NCI-H1105 treated with DMSO at 0.1 percent for 48 hours (cell line): ENCODE measurements at regions not wholly inside any gene's neighbourhood (a gene's known extent, or its start where the extent isn't known, plus 50 kb on each side); places are given as distances from the start of the nearest gene placed in this dataset.
A peak's percentile ranks its signal among the peaks of the same experiment; 100 is the strongest.

Experiments used
- DNase-seq: peaks from one replicate; lab custom pipeline; 2025; lab: John Stamatoyannopoulos, UW

DNA sequence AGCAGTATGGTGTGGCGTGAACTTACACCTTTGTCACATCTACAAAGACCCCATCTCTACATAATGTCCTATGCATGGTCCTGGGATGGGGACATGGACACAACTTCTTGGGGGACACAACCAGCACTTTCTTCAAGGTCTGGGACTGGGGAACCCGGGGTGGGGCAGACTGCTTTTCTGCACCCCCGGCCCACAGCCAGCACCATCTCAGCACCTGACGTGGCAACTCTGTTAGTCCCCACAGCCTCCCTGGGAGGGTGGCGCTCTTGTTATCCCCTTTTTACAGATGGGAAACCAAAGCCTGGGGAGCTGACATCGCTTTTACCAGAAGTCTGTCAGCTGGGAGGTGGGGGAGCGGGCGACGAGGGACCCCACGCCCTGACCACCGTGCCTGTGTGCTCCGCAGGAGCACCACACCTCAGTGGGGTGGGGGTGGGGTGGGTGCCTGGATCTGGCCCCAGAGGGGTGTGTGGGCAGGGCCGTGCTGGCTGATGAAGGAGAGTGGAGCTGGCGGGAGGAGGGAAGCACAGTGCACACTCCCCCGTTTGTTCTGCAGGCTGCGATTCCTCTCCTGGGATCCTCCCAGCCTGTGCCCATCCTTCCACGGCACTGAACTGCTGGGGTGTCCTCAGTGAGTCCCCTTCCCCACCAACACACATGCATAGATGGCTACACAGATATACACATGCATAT lies 115.4 kb upstream of the GSE1 start:
- DNase-seq: no peak

DNA sequence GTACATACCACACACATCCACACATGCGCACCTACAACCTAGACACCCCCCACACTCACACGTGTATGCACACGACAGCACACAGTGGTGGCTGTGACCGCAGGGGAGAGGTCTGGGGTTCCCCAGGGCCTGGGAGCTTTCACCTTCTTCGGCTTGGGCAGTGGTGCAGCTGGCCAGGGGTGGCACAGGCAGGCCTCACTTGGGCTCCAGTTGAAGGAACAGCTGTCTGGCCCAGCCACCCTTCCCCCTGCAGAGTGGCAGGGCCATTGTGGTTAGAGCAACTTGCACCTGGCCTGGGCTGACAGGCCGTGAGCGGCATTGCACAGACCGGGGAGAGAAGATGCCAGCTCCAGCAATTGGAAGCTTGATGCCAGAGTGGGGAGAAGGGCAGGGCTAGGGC lies 114.5 kb upstream of the GSE1 start:
- DNase-seq: no peak

DNA sequence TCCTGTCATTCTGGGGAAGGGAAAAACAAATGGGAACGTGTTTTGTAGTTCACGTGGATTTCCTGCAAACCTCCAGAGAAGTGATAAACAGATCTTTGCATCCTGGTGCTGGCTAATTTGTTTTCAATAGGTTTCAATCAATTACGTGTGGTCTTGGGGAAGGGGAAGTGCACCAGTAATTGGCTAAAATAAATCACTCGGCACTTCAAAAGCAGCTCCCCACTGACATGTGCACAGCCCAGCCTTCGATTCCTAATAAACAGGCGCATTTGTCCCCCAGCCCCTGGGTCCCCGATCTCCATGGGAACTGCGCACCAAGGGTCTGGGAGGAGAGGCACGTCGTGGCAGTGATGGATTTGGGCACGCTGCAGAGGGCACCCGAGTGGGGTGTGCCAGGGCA lies 112.9 kb upstream of the GSE1 start:
- no peak for DNase-seq

DNA sequence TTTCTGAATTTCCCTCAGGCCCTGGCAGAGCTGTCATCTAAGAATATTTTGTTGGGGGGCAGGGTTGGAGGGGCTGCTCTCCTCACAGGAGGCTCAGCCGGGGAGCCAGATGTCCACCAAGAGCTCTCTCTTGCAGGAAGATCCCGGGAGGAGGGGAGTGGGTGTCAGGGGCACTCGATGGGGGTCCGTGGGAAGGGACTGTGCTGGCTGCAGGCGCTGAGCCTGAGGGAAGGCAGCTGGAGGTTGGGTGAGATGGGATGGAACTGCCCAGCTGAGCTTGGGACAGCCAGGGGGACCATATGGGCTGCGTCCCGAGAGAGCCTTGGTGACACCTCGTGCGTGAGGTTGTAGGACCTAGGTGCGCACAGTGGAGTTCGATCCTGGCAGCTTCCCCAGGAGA lies 111.2 kb upstream of the GSE1 start:
- no peak for DNase-seq

DNA sequence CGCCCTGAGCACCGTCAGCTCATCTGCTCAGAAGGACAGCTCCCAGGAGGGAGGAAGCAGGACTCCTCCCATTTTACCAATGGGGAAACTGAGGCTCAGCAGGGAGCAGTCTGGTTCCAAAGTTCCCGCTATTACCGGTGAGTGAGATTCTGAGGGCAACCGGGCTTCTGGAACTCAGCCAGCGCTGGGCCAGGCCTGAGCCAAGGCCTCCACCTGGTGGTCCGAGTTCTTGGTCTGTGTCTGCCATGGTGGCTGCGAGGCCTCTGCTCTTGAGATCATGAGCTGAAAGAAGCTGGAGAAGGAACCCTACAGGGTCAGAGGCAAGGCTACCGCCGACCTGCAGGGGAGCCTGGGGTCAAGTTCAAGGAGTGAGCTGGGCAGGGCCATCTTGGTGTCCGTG lies 110.8 kb upstream of the GSE1 start:
- DNase-seq: no peak

DNA sequence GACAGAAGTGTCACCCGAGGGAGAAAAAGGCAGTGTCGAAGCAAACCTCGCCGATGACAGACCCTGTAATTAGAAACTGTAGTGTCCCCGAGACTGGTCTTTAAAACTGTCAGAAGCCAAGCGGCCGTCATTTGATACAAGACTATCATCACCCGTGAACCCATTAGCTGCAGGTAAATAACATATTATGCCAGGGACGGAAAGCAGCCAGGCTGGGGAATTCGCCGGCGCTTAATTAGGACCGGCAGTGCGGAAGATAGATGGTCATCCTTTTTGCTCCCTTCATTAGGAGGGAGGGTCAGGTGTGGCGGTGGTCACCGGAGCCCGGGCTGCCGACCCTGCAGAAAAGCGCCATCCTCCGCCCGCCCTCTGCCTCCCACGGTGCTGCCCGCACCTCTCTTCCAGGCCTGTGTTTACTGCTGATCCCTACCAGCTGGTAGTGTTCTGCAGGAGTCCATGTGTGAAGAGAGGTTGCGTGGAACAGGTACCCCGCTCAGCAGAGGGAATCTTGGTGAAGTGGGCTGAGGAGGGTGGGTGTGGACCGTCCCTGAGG lies 109.4 kb upstream of the GSE1 start:
- DNase-seq: no peak

DNA sequence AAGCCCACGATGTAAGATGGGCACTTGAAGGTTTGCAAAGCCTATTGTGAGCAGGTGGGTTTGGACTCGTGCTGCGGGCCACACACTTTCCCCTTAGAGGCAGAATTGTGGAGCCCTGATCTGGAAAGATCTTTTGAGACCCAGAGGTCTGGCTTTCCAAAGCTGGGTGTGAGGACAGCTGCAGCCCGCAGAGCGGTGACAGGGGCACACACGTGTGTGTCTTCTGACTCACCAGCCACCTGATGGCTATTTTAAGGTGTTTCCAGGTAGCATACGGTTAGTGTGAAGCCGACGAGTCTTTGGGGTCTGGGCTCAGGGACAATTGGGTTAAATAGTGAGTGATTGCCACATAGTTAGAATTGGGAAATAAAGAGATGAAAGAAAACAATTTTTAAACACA lies 108.9 kb upstream of the GSE1 start:
- no peak for DNase-seq

DNA sequence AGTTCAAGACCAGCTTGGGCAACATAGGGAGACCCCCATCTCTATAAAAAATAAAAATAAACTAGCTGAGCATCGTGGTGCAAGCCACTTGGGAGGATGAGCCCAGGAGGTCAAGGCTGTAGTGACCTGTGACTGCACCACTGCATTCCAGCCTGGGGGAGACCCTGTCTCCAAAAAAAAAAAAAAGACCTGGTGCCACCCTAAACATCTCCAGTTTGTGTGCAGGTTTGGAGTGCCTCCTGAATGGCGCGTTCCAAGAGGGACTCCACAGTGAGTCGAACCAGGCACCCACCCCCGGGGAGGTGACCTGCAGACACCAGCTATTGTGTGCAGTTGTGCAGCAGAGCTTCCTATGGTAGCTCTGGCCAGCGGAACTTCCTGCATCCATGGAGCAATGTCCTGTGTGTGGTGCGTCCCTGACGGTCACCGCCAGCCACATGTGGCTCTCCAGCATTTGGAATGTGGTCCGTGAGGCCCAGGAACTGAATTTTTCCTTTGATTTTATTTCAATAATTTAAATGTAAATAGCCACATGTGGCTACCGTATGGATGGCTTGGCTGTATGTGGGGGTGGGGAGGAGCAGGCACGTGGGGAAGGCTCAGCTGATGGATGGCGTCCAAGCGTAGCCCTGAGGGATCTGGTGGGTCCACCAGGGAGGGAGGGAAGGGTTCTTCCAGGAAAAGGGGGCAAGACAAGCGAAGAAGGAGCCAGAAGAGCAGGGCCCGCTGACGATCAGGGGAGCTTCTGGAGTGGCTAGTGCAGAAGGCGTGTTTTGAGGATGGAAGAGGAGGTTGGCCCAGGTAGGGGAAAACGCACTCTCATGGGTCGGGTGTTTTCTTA lies 107.1 kb upstream of the GSE1 start:
- no peak for DNase-seq

DNA sequence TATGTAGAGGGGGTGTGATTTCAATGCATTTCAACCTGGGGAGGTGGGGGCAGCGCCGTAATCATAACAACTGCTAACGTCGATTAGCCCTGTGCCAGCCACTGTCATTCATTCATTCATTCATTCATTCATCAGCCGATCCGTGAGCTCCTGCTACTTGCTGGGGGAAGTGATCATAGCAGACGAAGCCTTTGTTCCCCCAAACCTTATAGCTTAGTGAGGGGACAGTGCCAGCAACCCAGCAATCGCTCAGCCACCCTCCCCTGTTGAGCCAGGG lies 106.5 kb upstream of the GSE1 start:
- no peak for DNase-seq

DNA sequence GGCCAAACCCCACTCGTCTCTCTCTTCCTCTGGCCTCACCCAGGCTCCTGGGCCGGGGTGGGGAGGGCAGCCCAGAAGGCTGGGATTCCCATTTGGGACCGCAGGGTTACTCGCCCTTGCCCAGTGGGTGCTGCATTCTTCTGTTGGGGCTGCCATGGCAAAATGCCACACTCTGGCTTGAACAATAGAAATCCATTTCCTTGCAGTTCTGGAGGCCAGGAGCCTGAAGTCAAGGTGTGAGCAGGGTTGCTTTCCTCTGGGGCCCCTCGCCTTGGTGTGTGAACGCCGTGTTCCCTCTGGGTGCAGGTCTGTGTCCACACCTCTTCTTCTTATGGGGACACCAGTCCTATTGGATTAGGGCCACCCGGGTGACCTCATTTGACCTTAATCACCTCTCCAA lies 105.8 kb upstream of the GSE1 start:
- DNase-seq: no peak

DNA sequence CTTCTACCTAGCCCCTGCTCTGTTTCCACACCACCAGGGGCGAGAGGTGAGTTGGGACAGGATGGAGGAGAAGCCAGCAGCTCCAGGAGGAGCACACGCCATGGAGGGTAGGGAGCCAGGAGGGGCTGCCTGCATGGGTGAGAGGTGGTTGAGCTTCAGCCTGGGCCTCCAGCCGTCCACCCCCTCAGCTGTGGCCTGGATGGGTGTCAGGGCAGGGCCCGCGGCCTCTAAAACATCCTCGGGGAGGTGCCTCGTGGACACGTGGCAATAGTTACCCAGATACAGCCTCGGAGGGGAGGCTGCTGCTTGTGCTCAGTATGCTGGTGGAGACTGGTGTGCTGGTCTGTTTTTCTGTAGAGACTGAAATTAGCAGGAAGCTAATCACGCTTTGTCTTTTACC lies 104.7 kb upstream of the GSE1 start:
- DNase-seq: no peak

DNA sequence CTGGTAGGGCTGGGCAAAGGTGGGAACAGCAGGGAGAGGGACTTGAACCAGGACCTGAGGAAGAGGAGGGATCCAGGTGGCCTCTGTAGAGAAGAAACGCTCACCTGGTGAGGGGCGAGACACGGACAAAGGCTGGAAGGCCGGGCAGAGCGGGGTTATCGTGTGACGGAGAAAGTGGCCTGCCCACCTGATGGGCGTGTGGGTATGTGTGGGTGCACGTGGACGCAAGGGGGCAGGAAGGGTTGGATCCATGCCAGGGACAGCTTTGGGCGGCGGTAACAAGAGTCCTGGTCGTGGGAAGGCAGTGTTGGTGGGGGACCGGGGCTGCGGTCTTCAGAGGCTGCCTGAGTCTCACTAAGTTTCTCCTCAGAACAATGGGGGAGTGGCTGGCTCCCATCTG lies 104.1 kb upstream of the GSE1 start:
- DNase-seq: no peak

DNA sequence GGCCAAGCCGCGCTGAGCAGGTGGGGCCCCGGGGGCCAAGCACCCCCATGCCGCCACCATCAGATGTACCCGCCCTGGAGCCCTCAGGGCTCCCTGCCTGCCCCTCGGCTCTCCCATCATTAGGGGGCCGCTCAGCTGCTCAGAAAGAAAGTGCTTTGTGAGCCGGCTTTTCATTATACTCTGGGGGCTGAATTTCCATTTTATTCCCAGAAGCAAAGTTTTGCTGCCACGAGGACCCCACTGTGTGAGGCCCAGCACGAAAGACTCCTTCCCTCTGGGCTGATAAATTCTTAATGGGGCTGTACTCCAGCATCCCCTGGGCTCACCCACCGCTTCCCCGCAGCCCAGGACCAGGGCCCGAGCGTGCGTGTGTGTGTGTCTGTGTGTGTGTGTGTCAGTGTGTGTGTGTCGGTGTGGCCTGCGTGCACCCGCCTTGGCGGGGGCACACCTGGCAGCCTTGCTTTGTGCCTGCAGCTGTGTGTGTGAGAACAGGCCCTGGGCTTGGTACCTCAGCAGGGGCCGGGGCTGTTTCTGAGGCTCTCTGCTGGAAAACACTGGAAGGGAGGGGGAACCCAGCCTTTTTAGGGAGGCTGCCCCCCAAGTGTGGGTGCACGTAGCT lies 103.0 kb upstream of the GSE1 start:
- DNase-seq: no peak

DNA sequence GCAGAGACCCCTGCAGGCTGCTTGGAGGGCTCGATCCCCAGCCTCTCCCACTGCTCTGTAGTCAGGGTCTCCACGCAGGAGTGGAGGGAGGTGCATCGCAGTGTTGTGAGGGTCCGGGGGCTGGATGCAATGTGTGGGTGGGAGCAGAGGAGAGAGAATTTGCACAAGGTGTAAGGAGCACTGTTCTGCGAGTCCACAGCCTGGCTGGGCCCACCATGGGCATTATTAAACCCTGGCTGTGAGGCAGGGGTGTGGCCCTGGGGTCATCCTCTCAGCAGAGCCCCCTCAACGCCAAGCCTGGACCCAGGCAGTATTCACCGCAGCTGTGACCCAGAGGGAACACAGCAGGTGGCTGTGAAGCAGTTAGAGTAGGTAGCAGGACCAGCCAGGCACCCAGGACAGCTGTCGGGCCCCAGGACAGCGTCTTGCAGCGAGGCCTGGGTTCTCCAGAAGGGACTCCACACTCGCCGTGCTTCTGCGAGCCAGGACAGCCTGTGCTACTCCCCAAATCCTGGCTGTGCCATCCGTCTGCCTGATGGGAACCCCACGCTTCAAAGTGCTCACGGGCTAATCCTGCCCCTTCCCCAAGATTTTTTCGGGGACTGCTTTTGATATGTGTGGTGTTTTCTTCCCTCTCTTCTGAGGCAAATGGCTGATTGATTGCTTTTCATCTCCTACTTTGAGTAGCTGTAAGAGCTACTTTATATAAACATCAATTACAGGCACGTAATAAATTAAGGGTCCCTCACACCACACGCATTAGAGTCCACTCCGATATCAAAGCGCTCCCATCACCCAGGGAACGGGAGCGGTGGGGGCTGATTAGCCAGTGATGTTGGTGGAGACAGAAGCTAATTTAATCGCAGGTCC lies 100.9 kb upstream of the GSE1 start:
- DNase-seq: no peak

DNA sequence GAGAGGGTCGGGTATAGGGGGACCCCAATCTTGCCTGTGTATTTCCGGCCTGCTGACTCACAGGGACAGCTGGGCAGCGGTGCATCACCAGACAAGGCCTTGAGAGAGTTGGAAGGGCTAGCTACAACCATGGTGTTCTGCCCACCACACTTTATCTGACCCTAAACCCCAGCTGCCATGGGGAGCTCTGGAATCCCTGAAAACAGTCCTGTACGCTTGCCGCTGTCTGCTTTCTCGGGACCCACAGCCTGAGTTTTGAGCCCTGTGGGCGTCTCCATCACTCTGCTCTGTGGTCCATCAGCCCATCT lies 100.4 kb upstream of the GSE1 start:
- no peak for DNase-seq

DNA sequence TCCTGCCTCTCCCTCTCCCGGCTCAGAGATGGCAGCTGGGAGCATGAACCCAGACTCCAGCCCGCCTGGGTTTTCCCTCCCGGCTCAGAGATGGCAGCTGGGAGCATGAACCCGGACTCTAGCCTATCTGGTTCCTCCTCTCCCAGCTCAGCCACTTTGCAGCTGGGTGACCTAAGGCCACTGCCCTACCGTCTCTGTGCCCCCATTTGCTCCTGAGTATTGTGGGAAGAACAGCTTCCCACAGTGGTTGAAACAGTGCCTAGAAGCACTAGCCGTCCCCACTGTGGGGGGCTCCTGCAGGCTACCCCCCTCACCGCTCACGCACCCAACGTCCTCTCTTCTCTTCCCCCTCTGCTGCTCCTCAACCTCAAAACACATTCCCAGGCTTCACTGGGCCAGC lies 99.9 kb upstream of the GSE1 start:
- no peak for DNase-seq

DNA sequence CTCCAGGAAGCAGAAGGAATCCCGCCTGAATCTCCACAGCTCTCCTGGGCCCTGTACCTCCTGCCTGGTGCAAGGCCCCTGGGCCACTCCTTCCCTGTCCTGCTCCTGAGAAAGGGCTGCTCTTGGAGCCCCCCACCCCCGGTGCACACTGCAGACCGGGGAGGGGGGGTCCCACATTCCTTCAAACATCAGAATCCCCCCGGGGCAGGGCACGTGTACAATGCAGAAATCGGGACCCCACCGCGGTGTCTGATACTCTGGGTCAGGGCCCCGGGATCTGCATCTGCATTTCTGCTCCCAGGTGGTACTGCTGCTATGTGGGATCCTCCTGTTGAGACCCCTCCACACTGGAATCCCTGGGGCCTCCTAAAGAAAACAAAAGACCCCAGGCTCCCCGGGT lies 99.5 kb upstream of the GSE1 start:
- no peak for DNase-seq

DNA sequence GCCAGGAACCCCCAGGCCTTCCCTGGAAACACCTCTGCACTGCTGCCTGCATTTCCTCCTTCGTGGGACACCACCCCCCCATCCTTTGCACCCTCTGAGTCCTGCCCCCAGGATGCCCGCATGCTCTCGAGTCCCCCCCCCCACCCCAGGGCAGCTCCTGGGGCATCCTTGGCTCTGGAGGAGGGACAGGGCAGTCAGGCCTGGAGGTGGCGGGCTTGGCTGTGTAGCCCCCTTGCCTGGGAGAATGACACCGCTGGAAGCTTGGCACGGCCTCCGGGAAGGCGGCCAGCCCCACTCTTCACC lies 98.9 kb upstream of the GSE1 start:
- DNase-seq: no peak

DNA sequence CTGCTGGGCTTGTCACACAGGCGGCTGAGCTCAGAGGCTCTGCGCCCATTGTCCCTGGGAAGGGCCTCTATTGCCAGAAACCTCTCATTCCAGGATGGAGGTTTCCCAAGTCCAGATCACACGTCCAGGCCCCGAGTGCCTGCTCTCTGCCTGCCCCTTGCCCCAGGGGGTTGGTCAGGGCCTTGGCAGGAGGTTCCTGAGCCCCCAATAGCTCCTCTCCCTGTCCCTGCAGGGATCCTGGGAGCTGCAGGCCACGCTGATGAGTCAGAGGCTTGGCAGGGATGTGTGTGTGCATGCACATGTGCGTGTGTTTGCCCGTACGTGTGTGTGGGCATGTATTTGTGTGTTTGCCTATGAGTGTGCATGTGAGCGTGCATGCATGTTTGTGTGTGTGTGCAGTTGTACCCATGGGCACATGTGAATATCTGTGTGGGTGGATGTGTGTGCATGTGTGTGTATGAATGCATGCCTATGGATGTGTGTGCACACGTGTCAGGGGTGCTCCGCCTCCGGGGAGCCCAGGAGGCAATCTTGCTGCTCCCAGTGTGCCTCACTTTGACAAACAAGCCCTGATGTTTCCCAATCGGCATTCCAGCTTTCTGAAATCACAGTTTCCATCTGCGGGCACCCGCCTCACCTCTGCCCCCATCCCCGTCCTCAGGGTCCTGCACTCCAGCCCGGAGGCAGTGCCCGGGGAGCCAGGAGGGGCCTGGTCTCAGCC lies 98.4 kb upstream of the GSE1 start:
- DNase-seq: peak; percentile 27

DNA sequence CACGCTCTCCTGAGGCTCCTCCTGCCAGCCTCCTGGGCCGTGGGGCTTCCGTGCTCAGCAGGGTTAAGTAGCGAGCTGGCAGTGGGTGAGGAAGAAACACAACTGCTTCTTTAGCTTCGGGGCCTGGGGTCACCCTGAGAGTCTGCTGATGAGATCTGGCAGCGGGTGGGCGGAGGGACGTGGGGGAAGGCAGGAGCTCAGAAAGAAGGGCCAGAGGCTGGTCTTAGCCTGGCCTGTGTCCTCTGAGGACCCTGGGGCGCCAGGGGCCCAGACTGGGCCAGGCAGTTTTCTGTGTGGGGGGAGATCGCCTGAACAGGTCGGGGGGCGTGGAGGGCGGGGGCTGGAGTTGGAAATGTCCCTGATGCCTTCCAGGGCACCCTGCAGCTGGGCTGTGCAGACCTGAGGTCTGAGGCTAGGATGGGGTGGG lies 97.8 kb upstream of the GSE1 start:
- no peak for DNase-seq

DNA sequence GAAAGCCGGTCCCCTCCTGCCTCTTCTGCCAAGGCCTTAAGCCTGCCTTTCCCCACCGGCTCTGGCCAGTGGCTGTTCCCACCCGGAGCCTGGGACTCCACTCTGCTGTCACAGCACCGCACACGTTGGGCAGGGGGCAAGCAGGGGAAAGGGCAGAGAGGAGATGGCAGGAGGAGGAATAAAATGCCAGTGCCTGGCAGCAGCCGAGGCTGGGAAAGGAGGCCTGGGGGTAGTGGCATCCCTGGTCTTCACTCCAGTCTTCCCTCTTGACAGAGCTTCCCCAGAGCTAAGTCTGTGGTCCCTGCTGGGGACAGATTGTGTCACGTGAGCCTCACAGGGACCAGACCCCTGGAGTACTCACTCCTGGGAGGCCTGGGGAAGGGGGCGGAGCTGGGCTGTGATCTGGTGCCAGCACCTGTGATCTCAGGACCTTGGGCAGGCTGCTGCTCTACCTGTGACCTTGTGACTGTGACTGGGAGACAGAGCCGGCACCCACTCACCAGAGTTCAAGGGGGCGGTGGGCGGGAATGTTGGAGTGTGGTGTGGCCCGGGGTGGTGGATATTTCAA lies 97.2 kb upstream of the GSE1 start:
- no peak for DNase-seq

DNA sequence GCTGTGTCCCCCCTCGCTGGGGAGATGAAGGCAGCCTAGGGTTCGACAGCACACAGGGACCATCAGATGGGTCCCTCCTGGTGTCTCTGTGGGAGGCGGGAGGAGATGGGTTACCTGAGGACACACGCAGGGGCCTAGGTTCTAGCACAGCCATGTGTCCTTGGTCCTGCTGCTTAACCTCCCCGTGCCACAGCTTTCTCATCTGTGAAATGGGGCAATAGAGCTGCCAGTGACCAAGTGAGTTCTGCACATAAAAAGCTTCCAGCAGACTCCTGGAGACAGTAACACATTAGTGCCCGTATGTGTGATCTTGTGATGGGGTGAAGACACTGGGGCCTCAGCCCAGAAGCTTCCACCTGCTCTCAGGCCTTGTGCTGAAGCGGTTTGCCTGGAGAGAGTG lies 96.0 kb upstream of the GSE1 start:
- DNase-seq: no peak
